ENCODE measurements at regions not wholly inside any gene's neighbourhood (a gene's known extent, or its start where the extent isn't known, plus 50 kb on each side); places are given as distances from the start of the nearest gene placed in this dataset.

- intact Hi-C loops (cut with micrococcal nuclease; ENCODE audit: unreplicated experiment): no loop called here
- H3K27me3 ChIP-seq (replicated peaks; ENCODE audit: control insufficient read depth, insufficient read depth, low read length): no peaks in the 10 kb centered on the region
Measured at GRCh38 chr20:41927655-41928054, 309.5 kb upstream of the CHD6 start.

GRCh38 chr20:41927189-41927588, 309.0 kb upstream of the CHD6 start:
- CTCF ChIA-PET: no interaction called here
- no peaks in the 10 kb centered on the region for H3K36me3 Mint-ChIP-seq (ENCODE audit: insufficient read depth, unreplicated experiment)

More at GRCh38 chr20:41927655-41928054, 309.5 kb upstream of the CHD6 start:
- no peak for TF ChIP-seq CTCF (IDR thresholded peaks at IDR 0.05; ENCODE audit: insufficient read depth in 1 of 2, low read depth in 1 of 2, low read length in 1 of 2, severe bottlenecking in 1 of 2, unreplicated experiment in 1 of 2)
- H3K9me3 Mint-ChIP-seq (ENCODE audit: unreplicated experiment): no peaks in the 10 kb centered on the region
- H3K4me3 Mint-ChIP-seq (ENCODE audit: unreplicated experiment): no peak overlapping the region
- Histone ChIP-seq H3K36me3 (ENCODE audit: control insufficient read depth, insufficient read depth, low read length) (no peaks in the 10 kb centered on the region), H3K4me3 (ENCODE audit: low read depth, low read length) (no peak overlapping the region), H3K4me1 (no peaks in the 10 kb centered on the region), H3K9me3 (0 out of 2 replicates have a peak, but pooled peaks cover 3% of the 10 kb centered on the region)
- DNase-seq: no peak
- ChIA-PET CTCF (no interaction called here), POLR2A (no interaction called here)
- peaks cover 19% of the 10 kb centered on the region for H3K27me3 Mint-ChIP-seq (ENCODE audit: insufficient read depth, unreplicated experiment)
- no peaks in the 10 kb centered on the region for H3K36me3 Mint-ChIP-seq (ENCODE audit: insufficient read depth, unreplicated experiment)
- H3K4me1 Mint-ChIP-seq (ENCODE audit: low read depth, unreplicated experiment): no peaks in the 10 kb centered on the region
- no TSS peak for BruUV-seq (replicated peaks)
- no peak overlapping the region for H3K27ac Mint-ChIP-seq (ENCODE audit: unreplicated experiment)

GRCh38 chr20:41925476-41925875, 307.3 kb upstream of the CHD6 start:
- H3K9me3 ChIP-seq: 0 out of 2 replicates have a peak, but pooled peaks cover 3% of the 10 kb centered on the region
- Mint-ChIP-seq H3K27ac (ENCODE audit: unreplicated experiment) (no peak overlapping the region), H3K9me3 (ENCODE audit: unreplicated experiment) (no peaks in the 10 kb centered on the region), H3K27me3 (ENCODE audit: insufficient read depth, unreplicated experiment) (peaks cover 15% of the 10 kb centered on the region), H3K4me1 (ENCODE audit: low read depth, unreplicated experiment) (no peaks in the 10 kb centered on the region), H3K36me3 (ENCODE audit: insufficient read depth, unreplicated experiment) (no peaks in the 10 kb centered on the region), H3K4me3 (ENCODE audit: unreplicated experiment) (no peak overlapping the region)
- CTCF ChIA-PET: no interaction called here
- TF ChIP-seq CTCF (IDR thresholded peaks at IDR 0.05; ENCODE audit: insufficient read depth in 1 of 2, low read depth in 1 of 2, low read length in 1 of 2, severe bottlenecking in 1 of 2, unreplicated experiment in 1 of 2): no peak
- H3K4me1 ChIP-seq: no peaks in the 10 kb centered on the region
- no peaks in the 10 kb centered on the region for H3K27me3 ChIP-seq (replicated peaks; ENCODE audit: control insufficient read depth, insufficient read depth, low read length)
- POLR2A ChIA-PET: no interaction called here
- BruUV-seq (replicated peaks): no TSS peak
- intact Hi-C loops (cut with micrococcal nuclease; ENCODE audit: unreplicated experiment): no loop called here
- no peak overlapping the region for H3K4me3 ChIP-seq (ENCODE audit: low read depth, low read length)
- DNase-seq: no peak
- no peaks in the 10 kb centered on the region for H3K36me3 ChIP-seq (ENCODE audit: control insufficient read depth, insufficient read depth, low read length)

More at GRCh38 chr20:41927189-41927588, 309.0 kb upstream of the CHD6 start:
- TF ChIP-seq CTCF (IDR thresholded peaks at IDR 0.05; ENCODE audit: insufficient read depth in 1 of 2, low read depth in 1 of 2, low read length in 1 of 2, severe bottlenecking in 1 of 2, unreplicated experiment in 1 of 2): no peak
- Mint-ChIP-seq H3K27ac (ENCODE audit: unreplicated experiment) (no peak overlapping the region), H3K9me3 (ENCODE audit: unreplicated experiment) (no peaks in the 10 kb centered on the region), H3K4me1 (ENCODE audit: low read depth, unreplicated experiment) (no peaks in the 10 kb centered on the region), H3K4me3 (ENCODE audit: unreplicated experiment) (no peak overlapping the region), H3K27me3 (ENCODE audit: insufficient read depth, unreplicated experiment) (peaks cover 22% of the 10 kb centered on the region)
- Histone ChIP-seq H3K4me3 (ENCODE audit: low read depth, low read length) (no peak overlapping the region), H3K36me3 (ENCODE audit: control insufficient read depth, insufficient read depth, low read length) (no peaks in the 10 kb centered on the region), H3K4me1 (no peaks in the 10 kb centered on the region), H3K27me3 (replicated peaks; ENCODE audit: control insufficient read depth, insufficient read depth, low read length) (no peaks in the 10 kb centered on the region), H3K9me3 (0 out of 2 replicates have a peak, but pooled peaks cover 3% of the 10 kb centered on the region)
- POLR2A ChIA-PET: no interaction called here
- DNase-seq: no peak
- intact Hi-C loops (cut with micrococcal nuclease; ENCODE audit: unreplicated experiment): no loop called here
- BruUV-seq (replicated peaks): no TSS peak

All from Caco-2 (cell line).